HG03342 (cell line): ENCODE measurements at regions not wholly inside any gene's neighbourhood (a gene's known extent, or its start where the extent isn't known, plus 50 kb on each side); places are given as distances from the start of the nearest gene placed in this dataset.

ENCODE experiments used
- ATAC-seq: cut with Tn5 transposase; IDR thresholded peaks from one replicate; pipeline ENCODE4 v1.9.1; 2021; ENCODE audit warnings: mild to moderate bottlenecking, moderate library complexity; ENCODE audit not compliant: unreplicated experiment

GRCh38 chr17:5784791-5785190 is 200.5 kb upstream of the NLRP1 start:
- ATAC-seq: no peak

GRCh38 chr17:5785338-5785737 is 201.0 kb upstream of the NLRP1 start:
- ATAC-seq: no peak

- peak; percentile 87 for ATAC-seq
These were observed 201.7 kb upstream of the NLRP1 start for GRCh38 chr17:5785867-5786509.

- ATAC-seq: no peak
These were observed 202.2 kb upstream of the NLRP1 start for GRCh38 chr17:5786510-5786875.

- no peak for ATAC-seq
These were observed 204.1 kb upstream of the NLRP1 start for GRCh38 chr17:5788266-5788900.

GRCh38 chr17:5789528-5789927 is 205.2 kb upstream of the NLRP1 start:
- ATAC-seq: no peak

- no peak for ATAC-seq
These were observed 208.8 kb upstream of the NLRP1 start for GRCh38 chr17:5793157-5793556.

- no peak for ATAC-seq
These were observed 209.6 kb upstream of the NLRP1 start for GRCh38 chr17:5793899-5794298.

GRCh38 chr17:5794385-5794784 is 210.1 kb upstream of the NLRP1 start:
- ATAC-seq: no peak

GRCh38 chr17:5794881-5795506 is 210.7 kb upstream of the NLRP1 start:
- ATAC-seq: no peak

- no peak for ATAC-seq
These were observed 213.2 kb upstream of the NLRP1 start for GRCh38 chr17:5797447-5798050.

- ATAC-seq: no peak
These were observed 213.8 kb upstream of the NLRP1 start for GRCh38 chr17:5798094-5798493.

GRCh38 chr17:5800131-5800530 is 215.8 kb upstream of the NLRP1 start:
- no peak for ATAC-seq

- no peak for ATAC-seq
These were observed 216.3 kb upstream of the NLRP1 start for GRCh38 chr17:5800646-5801045.

- no peak for ATAC-seq
These were observed 219.9 kb upstream of the NLRP1 start for GRCh38 chr17:5804251-5804650.

- ATAC-seq: no peak
These were observed 224.7 kb upstream of the NLRP1 start for GRCh38 chr17:5809056-5809455.

- ATAC-seq: no peak
These were observed 225.4 kb upstream of the NLRP1 start for GRCh38 chr17:5809580-5810188.

- ATAC-seq: no peak
These were observed 228.3 kb upstream of the NLRP1 start for GRCh38 chr17:5812590-5812989.

- no peak for ATAC-seq
These were observed 229.0 kb upstream of the NLRP1 start for GRCh38 chr17:5813357-5813756.

GRCh38 chr17:5815396-5815795 is 231.1 kb upstream of the NLRP1 start:
- no peak for ATAC-seq

- ATAC-seq: no peak
These were observed 232.3 kb upstream of the NLRP1 start for GRCh38 chr17:5816491-5817070.
